ENCODE measurements at regions not wholly inside any gene's neighbourhood (a gene's known extent, or its start where the extent isn't known, plus 50 kb on each side); places are given as distances from the start of the nearest gene placed in this dataset.

DNA sequence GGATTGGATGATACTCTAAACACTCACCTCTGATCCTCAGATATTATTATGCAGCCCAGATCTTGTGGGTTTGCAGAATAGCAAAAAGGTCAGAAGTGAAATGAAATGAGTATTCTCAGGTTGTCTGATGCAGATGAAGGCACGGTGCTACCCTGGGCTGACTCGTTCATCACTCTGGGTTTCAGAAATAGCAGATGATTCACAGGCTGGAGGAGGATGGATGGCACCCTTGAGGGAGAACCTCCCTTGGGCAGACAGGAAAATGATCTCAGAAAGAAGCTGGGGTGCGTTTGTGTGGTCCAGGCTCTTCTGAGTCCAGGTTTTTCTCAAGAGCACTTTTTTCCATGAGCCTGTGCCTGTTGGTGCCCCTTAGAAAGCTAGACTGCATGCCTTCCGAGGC lies 515.8 kb upstream of the MKI67 start:
- no peaks in the 10 kb centered on the region for H3K4me1 ChIP-seq (ENCODE audit: control insufficient read depth in 4 of 4, insufficient read depth in 4 of 4, low read length in 3 of 4)
- no peak overlapping the region for H3K27ac ChIP-seq (ENCODE audit: low read depth in 1 of 2, low read length in 2 of 2)
- no peak for DNase-seq (ENCODE audit: low spot score)

DNA sequence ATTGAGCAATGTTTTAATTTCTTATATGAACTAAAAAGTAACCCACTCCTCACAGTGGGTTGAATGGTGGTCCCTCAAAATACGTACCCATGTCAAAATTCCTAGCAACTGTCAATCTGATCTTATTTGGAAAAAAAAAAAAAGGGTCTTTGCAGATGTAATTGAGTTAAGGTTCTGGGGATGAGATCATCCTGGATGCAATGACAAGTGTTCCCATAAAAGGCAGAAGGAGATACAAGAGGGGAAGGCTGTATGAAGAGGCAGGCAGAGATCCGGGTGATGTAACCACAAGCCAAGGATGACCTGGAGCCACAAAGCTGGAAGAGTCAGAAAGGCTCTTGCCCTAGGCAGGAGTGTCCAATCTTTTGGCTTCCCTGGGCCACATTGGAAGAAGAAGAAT lies 516.3 kb upstream of the MKI67 start:
- no peak for DNase-seq (ENCODE audit: low spot score)
- peaks cover 0 to 6% (median 0%) of the 10 kb centered on the region in 4 donors for H3K27me3 ChIP-seq (ENCODE audit: control insufficient read depth in 4 of 4, insufficient read depth in 4 of 4, low read length in 3 of 4)
- H3K27ac ChIP-seq (ENCODE audit: low read depth in 1 of 2, low read length in 2 of 2): no peak overlapping the region
- H3K4me3 ChIP-seq (ENCODE audit: low read depth in 1 of 3, low read length in 3 of 3): no peak overlapping the region
- no peak overlapping the region for H3K9ac ChIP-seq (ENCODE audit: low read depth in 1 of 2, low read length in 2 of 2)
- no peaks in the 10 kb centered on the region for H3K4me1 ChIP-seq (ENCODE audit: control insufficient read depth in 4 of 4, insufficient read depth in 4 of 4, low read length in 3 of 4)
- H3K9me3 ChIP-seq (ENCODE audit: control insufficient read depth in 4 of 4, low read length in 3 of 4): peaks cover 0 to 2% (median 0%) of the 10 kb centered on the region in 4 donors
- H3K36me3 ChIP-seq (ENCODE audit: control insufficient read depth in 4 of 4, insufficient read depth in 3 of 4, low read depth in 1 of 4, low read length in 3 of 4): no peaks in the 10 kb centered on the region
- WGBS: 71% methylated on average over 2 of the region's 2 CpGs
- TF ChIP-seq YY1 (IDR thresholded peaks at IDR 0.05): no peak
- no peak for TF ChIP-seq JUND (IDR thresholded peaks at IDR 0.05)

More for the DNA sequence above, 515.8 kb upstream of the MKI67 start:
- Histone ChIP-seq H3K9me3 (ENCODE audit: control insufficient read depth in 4 of 4, low read length in 3 of 4) (peaks cover 0 to 2% (median 0%) of the 10 kb centered on the region in 4 donors), H3K4me3 (ENCODE audit: low read depth in 1 of 3, low read length in 3 of 3) (no peak overlapping the region), H3K9ac (ENCODE audit: low read depth in 1 of 2, low read length in 2 of 2) (no peak overlapping the region), H3K27me3 (ENCODE audit: control insufficient read depth in 4 of 4, insufficient read depth in 4 of 4, low read length in 3 of 4) (peaks cover 0 to 6% (median 0%) of the 10 kb centered on the region in 4 donors), H3K36me3 (ENCODE audit: control insufficient read depth in 4 of 4, insufficient read depth in 3 of 4, low read depth in 1 of 4, low read length in 3 of 4) (no peaks in the 10 kb centered on the region)
- WGBS: 67% methylated on average over 4 of the region's 4 CpGs
- TF ChIP-seq JUND (IDR thresholded peaks at IDR 0.05) (no peak), EGR1 (IDR thresholded peaks at IDR 0.05; ENCODE audit: low read depth in 2 of 2) (no peak), GABPA (IDR thresholded peaks at IDR 0.05 in 1 of 2, conservative IDR thresholded peaks at IDR 0.05 in 1 of 2) (no peak), FOXA1 (IDR thresholded peaks at IDR 0.05) (no peak), HNF4G (IDR thresholded peaks at IDR 0.05) (no peak), HNF4A (conservative IDR thresholded peaks at IDR 0.05) (no peak), RXRA (IDR thresholded peaks at IDR 0.05) (no peak), NR2F2 (IDR thresholded peaks at IDR 0.05) (no peak)
- TF ChIP-seq, protein P1, sequence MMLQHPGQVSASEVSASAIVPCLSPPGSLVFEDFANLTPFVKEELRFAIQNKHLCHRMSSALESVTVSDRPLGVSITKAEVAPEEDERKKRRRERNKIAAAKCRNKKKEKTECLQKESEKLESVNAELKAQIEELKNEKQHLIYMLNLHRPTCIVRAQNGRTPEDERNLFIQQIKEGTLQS (IDR thresholded peaks at IDR 0.05): no peak
- TF ChIP-seq, protein P2, sequence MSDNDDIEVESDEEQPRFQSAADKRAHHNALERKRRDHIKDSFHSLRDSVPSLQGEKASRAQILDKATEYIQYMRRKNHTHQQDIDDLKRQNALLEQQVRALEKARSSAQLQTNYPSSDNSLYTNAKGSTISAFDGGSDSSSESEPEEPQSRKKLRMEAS (IDR thresholded peaks at IDR 0.05): no peak
- TF ChIP-seq, protein P3, sequence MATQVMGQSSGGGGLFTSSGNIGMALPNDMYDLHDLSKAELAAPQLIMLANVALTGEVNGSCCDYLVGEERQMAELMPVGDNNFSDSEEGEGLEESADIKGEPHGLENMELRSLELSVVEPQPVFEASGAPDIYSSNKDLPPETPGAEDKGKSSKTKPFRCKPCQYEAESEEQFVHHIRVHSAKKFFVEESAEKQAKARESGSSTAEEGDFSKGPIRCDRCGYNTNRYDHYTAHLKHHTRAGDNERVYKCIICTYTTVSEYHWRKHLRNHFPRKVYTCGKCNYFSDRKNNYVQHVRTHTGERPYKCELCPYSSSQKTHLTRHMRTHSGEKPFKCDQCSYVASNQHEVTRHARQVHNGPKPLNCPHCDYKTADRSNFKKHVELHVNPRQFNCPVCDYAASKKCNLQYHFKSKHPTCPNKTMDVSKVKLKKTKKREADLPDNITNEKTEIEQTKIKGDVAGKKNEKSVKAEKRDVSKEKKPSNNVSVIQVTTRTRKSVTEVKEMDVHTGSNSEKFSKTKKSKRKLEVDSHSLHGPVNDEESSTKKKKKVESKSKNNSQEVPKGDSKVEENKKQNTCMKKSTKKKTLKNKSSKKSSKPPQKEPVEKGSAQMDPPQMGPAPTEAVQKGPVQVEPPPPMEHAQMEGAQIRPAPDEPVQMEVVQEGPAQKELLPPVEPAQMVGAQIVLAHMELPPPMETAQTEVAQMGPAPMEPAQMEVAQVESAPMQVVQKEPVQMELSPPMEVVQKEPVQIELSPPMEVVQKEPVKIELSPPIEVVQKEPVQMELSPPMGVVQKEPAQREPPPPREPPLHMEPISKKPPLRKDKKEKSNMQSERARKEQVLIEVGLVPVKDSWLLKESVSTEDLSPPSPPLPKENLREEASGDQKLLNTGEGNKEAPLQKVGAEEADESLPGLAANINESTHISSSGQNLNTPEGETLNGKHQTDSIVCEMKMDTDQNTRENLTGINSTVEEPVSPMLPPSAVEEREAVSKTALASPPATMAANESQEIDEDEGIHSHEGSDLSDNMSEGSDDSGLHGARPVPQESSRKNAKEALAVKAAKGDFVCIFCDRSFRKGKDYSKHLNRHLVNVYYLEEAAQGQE (IDR thresholded peaks at IDR 0.05): no peak

DNA sequence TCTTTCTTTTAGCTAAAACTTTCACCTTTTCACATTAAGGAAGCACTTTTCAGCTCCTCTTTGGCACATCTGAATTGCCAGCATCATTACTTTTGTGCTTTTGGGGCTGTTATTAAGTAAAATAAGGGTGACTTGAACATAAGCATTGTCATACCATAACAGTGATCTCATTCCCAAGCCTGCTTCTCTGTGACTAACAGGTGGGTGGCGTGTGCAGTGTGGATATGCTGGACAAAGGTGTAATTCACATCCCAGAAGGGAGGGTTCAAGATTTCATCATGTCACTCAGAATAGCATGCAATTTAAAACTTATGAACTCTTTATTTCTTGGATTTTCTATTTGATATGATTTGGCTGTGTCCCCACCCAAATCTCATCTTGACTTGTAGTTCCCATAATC lies 517.4 kb upstream of the MKI67 start:
- Histone ChIP-seq H3K9me3 (ENCODE audit: control insufficient read depth in 4 of 4, low read length in 3 of 4) (peaks cover 0 to 2% (median 0%) of the 10 kb centered on the region in 4 donors), H3K27ac (ENCODE audit: low read depth in 1 of 2, low read length in 2 of 2) (no peak overlapping the region)
- 78% methylated on average over 1 of the region's 1 CpG for WGBS

More for the DNA sequence above, 517.4 kb upstream of the MKI67 start:
- Histone ChIP-seq H3K36me3 (ENCODE audit: control insufficient read depth in 4 of 4, insufficient read depth in 3 of 4, low read depth in 1 of 4, low read length in 3 of 4) (no peaks in the 10 kb centered on the region), H3K4me3 (ENCODE audit: low read depth in 1 of 3, low read length in 3 of 3) (no peak overlapping the region), H3K27me3 (ENCODE audit: control insufficient read depth in 4 of 4, insufficient read depth in 4 of 4, low read length in 3 of 4) (peaks cover 0 to 6% (median 0%) of the 10 kb centered on the region in 4 donors), H3K4me1 (ENCODE audit: control insufficient read depth in 4 of 4, insufficient read depth in 4 of 4, low read length in 3 of 4) (no peaks in the 10 kb centered on the region), H3K9ac (ENCODE audit: low read depth in 1 of 2, low read length in 2 of 2) (no peak overlapping the region)
- DNase-seq (ENCODE audit: low spot score): no peak
- TF ChIP-seq JUND (IDR thresholded peaks at IDR 0.05): no peak
- TF ChIP-seq FOXA1 (IDR thresholded peaks at IDR 0.05): no peak
- TF ChIP-seq, protein P1 (IDR thresholded peaks at IDR 0.05): no peak
- TF ChIP-seq, protein P4, sequence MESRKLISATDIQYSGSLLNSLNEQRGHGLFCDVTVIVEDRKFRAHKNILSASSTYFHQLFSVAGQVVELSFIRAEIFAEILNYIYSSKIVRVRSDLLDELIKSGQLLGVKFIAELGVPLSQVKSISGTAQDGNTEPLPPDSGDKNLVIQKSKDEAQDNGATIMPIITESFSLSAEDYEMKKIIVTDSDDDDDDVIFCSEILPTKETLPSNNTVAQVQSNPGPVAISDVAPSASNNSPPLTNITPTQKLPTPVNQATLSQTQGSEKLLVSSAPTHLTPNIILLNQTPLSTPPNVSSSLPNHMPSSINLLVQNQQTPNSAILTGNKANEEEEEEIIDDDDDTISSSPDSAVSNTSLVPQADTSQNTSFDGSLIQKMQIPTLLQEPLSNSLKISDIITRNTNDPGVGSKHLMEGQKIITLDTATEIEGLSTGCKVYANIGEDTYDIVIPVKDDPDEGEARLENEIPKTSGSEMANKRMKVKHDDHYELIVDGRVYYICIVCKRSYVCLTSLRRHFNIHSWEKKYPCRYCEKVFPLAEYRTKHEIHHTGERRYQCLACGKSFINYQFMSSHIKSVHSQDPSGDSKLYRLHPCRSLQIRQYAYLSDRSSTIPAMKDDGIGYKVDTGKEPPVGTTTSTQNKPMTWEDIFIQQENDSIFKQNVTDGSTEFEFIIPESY (IDR thresholded peaks at IDR 0.05): no peak

Measured in liver (tissue), 7 donors.